NCI-H345 (cell line): ENCODE measurements at regions not wholly inside any gene's neighbourhood (a gene's known extent, or its start where the extent isn't known, plus 50 kb on each side); places are given as distances from the start of the nearest gene placed in this dataset.
"Not testable (repeated sequence)": the region's sequence is repeated elsewhere in the genome, so short reads cannot be mapped to it uniquely, and the experiment has no call there.

Experiments
- DNase-seq: peaks from one replicate; lab custom pipeline; 2025; lab: John Stamatoyannopoulos, UW

- DNase-seq = not testable (repeated sequence)
These were observed 672.6 kb downstream of the UQCRFS1 start for GRCh38 chr19:28540385-28540784.

- DNase-seq = no peak
These were observed 673.2 kb downstream of the UQCRFS1 start for GRCh38 chr19:28539759-28540158.

- DNase-seq = not testable (repeated sequence)
These were observed 674.4 kb downstream of the UQCRFS1 start for GRCh38 chr19:28538579-28538978.

GRCh38 chr19:28537896-28538295 lies 675.1 kb downstream of the UQCRFS1 start:
- DNase-seq = no peak

- DNase-seq = no peak
These were observed 675.9 kb downstream of the UQCRFS1 start for GRCh38 chr19:28537079-28537478.

GRCh38 chr19:28535352-28535775 lies 677.6 kb downstream of the UQCRFS1 start:
- DNase-seq = no peak

- no peak for DNase-seq
These were observed 678.1 kb downstream of the UQCRFS1 start for GRCh38 chr19:28534766-28535351.

- DNase-seq = no peak
These were observed 680.1 kb downstream of the UQCRFS1 start for GRCh38 chr19:28532765-28533341.

- no peak for DNase-seq
These were observed 681.0 kb downstream of the UQCRFS1 start for GRCh38 chr19:28531979-28532378.

- no peak for DNase-seq
These were observed 682.4 kb downstream of the UQCRFS1 start for GRCh38 chr19:28530406-28531035.

GRCh38 chr19:28526038-28526437 lies 686.9 kb downstream of the UQCRFS1 start:
- no peak for DNase-seq

GRCh38 chr19:28523619-28524018 lies 689.3 kb downstream of the UQCRFS1 start:
- DNase-seq = peak; percentile 64

GRCh38 chr19:28522545-28522922 lies 690.4 kb downstream of the UQCRFS1 start:
- no peak for DNase-seq

GRCh38 chr19:28521614-28522544 lies 691.1 kb downstream of the UQCRFS1 start:
- no peak for DNase-seq

- DNase-seq = peak; percentile 45
These were observed 691.9 kb downstream of the UQCRFS1 start for GRCh38 chr19:28520998-28521568.

- DNase-seq = peak; percentile 94
These were observed 692.7 kb downstream of the UQCRFS1 start for GRCh38 chr19:28519952-28520861.

- no peak for DNase-seq
These were observed 693.7 kb downstream of the UQCRFS1 start for GRCh38 chr19:28519218-28519779.

- DNase-seq = no peak
These were observed 696.5 kb downstream of the UQCRFS1 start for GRCh38 chr19:28516415-28516872.

- DNase-seq = no peak
These were observed 698.8 kb downstream of the UQCRFS1 start for GRCh38 chr19:28514166-28514565.

- no peak for DNase-seq
These were observed 701.3 kb downstream of the UQCRFS1 start for GRCh38 chr19:28511655-28512054.
